COLO829 (cell line): ENCODE measurements at regions not wholly inside any gene's neighbourhood (a gene's known extent, or its start where the extent isn't known, plus 50 kb on each side); places are given as distances from the start of the nearest gene placed in this dataset.
"Not testable (repeated sequence)": the region's sequence is repeated elsewhere in the genome, so short reads cannot be mapped to it uniquely, and the experiment has no call there.

Experiments used
- DNase-seq: peaks from one replicate; pipeline ENCODE4 v3.0.0; 2012; ENCODE audit warnings: low spot score

- DNase-seq: no peak
Observed at GRCh38 chr14:71748196-71748595, 184.0 kb upstream of the RGS6 start.

- no peak for DNase-seq
Observed at GRCh38 chr14:71749613-71750238, 182.5 kb upstream of the RGS6 start.

- DNase-seq: peak; percentile 21
Observed at GRCh38 chr14:71751264-71751663, 181.0 kb upstream of the RGS6 start.

- DNase-seq: no peak
Observed at GRCh38 chr14:71752111-71752738, 180.0 kb upstream of the RGS6 start.

GRCh38 chr14:71753126-71753830 lies 179.0 kb upstream of the RGS6 start:
- peak; percentile 71 for DNase-seq

GRCh38 chr14:71753976-71754375 lies 178.3 kb upstream of the RGS6 start:
- no peak for DNase-seq

- no peak for DNase-seq
Observed at GRCh38 chr14:71754422-71755095, 177.7 kb upstream of the RGS6 start.

GRCh38 chr14:71758229-71758951 lies 173.8 kb upstream of the RGS6 start:
- no peak for DNase-seq

GRCh38 chr14:71762575-71762974 lies 169.7 kb upstream of the RGS6 start:
- DNase-seq: no peak

- DNase-seq: no peak
Observed at GRCh38 chr14:71764701-71765382, 167.4 kb upstream of the RGS6 start.

- DNase-seq: no peak
Observed at GRCh38 chr14:71765505-71765904, 166.7 kb upstream of the RGS6 start.

- no peak for DNase-seq
Observed at GRCh38 chr14:71770431-71770830, 161.8 kb upstream of the RGS6 start.

GRCh38 chr14:71771421-71771820 lies 160.8 kb upstream of the RGS6 start:
- DNase-seq: not testable (repeated sequence)

- not testable (repeated sequence) for DNase-seq
Observed at GRCh38 chr14:71771996-71772395, 160.2 kb upstream of the RGS6 start.

GRCh38 chr14:71773898-71774481 lies 158.2 kb upstream of the RGS6 start:
- no peak for DNase-seq

- no peak for DNase-seq
Observed at GRCh38 chr14:71776471-71777360, 155.5 kb upstream of the RGS6 start.

GRCh38 chr14:71780075-71780474 lies 152.2 kb upstream of the RGS6 start:
- DNase-seq: no peak

- no peak for DNase-seq
Observed at GRCh38 chr14:71780822-71781221, 151.4 kb upstream of the RGS6 start.

- DNase-seq: no peak
Observed at GRCh38 chr14:71783088-71783487, 149.1 kb upstream of the RGS6 start.

GRCh38 chr14:71783786-71784185 lies 148.4 kb upstream of the RGS6 start:
- DNase-seq: no peak
